NCI-H345 (cell line): ENCODE measurements at regions not wholly inside any gene's neighbourhood (a gene's known extent, or its start where the extent isn't known, plus 50 kb on each side); places are given as distances from the start of the nearest gene placed in this dataset.

ENCODE experiments used
- DNase-seq: peaks from one replicate; lab custom pipeline; 2025; lab: John Stamatoyannopoulos, UW

DNA sequence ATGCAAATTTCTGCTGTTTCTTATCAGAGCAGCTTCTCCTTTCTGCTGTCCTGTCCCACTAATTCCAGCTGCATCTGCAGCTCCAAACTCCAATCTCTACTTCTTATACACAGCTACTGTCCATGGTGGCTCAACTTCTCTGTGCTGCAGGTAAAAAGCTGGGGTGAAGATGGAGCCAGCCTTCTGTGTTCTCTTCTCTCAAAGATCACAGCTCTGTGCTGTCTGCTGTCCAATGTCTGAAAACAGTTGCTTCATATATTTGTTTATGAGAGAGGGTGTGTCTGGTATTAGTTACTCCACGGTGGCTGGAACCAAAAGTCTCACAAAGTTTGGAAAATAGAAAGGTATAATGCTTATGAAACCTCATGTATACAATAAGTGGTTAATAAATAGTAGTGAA is 445.8 kb upstream of the TBX3 start:
- DNase-seq = no peak

DNA sequence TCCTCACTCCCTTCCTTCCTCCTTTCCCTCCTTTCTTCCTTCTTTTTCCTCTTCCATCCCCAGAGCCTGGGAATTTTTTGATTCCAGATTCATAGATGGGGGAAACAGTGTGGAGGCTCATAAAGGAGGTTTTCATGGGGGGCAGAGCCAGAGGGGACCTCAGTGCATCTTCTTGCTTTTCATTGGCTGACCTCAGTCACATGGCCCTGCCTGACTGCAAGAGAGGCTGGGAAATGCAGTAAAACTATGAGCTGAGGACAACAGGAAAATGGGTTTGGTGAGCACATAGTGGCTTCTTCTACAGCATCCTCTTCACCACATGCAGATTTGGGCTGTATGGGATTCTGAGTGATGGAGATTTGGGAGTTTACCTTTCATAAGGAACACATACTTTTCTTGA is 437.1 kb upstream of the TBX3 start:
- no peak for DNase-seq

DNA sequence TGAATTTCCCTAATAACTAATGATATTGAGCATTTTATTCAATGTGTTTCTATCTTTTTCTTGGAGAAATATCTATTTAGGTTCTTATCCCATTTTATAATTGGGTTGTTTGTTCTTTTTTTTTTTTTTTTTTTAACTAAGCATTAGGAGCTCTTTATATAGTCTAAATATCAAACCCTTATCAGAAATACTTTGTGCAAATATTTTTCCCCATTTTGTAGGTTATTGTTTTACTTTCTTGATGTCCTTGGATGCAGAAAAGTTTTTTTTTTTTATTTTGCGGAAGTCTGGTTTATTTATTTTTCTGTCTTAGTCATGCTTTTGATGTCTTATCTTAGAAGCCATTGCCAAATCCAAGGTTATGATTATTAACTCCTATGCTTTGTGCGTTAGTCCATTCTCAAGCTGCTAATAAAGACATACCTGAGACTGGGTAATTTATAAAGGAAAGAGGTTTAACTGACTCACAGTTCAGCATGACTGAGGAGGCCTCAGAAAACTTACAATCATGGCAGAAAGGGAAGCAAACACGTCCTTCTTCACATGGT is 434.3 kb upstream of the TBX3 start:
- DNase-seq = no peak

DNA sequence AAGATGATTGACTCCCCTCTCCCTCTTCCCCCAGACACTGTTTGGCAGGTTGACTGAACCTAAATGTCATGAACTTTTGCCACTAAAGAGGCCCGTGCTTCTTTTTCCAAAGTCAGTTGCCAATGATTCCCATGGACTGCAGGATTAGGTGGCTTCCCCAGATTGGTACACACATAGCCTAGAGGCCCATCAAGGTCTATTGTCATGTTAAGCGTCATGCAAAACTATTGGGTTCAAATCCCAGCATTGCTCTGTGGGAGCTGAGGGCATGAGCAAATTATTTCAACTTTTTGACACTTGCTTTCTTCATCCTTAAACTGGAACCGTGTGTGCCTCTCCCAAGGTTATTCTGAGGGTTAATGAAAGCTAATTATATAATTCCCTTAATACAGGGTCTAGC is 430.2 kb upstream of the TBX3 start:
- no peak for DNase-seq

DNA sequence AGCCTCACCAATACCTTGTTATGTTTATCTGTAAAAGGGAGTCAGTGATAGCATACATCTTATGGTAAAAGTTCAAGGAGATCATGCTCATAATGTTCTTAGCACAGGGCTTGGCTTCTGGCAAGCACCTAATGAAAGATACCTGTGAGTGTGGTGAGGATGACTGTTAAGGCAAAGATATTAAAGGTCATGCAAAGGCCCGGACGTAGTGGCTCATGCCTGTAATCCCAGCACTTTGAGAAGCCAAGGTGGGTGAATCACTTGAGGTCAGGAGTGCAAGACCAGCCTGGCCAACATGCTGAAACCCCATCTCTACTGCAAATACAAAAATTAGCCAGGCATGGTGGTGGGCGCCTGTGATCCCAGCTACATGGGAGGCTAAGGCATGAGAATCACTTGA is 425.9 kb upstream of the TBX3 start:
- DNase-seq = no peak

DNA sequence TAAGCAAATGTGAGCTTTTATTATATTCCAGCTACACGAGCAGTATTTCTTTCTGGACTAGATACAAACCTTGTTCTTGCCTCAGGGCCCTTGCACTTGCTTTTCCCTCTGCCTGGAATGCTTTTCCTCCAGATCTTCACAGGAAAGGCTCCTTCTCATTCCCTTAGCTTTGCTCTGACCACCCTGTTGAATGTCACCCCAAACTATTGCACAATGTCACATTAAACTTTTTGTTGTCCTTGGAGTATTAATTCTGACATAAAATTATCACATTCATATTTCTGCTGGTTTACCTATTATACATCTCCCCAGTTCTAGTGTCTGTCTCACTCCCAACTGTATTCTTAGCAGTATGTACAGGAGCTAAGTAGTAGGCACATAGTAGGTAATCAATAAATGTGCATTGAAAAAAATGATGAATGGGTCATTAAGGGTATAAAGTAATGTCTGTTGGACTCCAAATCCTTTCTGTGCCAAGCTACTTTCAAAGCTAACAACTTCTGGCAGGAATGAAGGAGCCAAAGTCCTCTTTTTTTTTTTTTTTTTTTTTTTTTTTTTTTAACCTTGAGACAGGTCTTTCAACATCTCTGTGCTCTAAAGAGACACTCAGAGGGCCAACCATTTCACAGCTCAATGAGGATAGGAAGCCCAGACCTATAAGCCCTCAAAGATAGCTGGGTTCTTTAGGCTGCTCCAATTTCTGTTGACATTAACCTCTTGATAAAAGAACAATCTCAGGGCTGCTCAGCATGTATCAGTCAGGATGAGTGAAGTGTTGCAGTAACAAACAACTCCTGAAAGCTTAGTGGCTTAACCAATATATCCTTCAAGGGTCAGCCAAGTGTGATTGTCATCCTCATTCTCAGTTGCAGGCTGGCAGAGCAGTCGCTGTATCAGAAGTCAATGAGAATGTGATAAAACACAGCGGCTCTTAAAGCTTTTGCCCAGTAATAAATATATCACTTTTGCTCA is 424.4 kb upstream of the TBX3 start:
- DNase-seq = no peak

DNA sequence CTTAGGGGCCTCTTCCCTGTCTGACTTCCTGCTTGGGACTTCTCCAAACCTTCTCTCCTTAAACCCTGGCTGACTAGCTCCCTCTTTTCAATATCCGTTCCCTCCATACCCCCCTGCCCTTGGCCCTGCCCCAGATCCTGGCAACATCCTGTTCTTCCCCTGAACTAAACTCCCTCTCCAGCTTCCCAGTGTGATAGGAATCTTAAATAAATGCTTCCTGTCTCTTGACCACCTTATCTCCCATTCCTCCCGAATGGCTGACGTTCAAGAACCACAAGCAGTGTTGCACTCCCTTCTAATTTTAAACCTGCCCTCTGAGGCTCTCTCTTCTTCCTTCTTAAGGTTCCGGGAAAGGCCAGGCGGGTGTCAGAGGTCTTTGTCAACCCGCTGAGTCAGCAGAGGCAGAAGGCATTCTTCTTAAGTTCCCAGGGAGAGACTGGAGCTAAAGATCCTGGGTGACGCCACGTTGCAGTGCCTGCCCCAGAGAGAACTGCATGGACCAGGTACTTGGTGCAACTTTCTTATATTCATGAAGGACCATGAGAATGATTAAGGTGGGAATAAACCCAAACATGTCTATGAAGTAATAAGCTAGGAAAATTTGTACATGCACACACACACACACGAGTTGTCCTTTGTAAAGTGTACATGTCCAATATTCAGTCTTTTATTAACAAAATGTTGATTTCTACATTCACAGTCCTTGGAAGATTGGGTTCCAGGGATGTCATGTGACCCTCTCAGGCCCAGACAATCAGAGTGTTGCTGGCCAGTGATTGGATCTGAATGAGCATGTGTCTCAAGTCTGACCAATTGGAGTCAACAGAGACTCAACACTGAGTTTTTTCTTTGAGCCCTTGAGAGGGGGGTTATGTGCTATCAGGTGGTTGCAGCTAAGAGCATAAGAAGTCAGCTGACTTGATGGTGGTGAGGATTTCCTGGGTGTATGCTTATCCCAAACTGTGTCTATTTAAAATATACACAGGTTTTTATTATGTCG is 420.2 kb upstream of the TBX3 start:
- no peak for DNase-seq

DNA sequence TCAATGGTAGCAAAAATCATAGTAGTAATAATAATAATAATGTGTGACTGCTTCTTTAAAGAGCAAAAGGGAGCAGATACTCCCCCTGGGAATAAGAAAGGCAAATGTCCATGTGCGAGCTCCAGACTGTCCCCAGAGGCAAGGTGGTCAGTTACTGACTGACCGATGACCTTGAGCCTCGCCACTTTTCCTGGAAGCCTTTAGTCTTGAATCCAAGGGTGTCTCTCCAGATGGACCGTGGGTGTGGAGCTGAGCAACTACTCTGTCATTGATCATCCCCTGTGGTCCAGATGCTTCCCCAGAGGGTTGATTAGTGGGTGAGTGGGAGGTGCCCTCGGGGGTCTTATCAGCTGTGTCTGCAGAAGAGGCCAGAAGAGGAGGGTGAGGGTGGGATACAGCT is 418.5 kb upstream of the TBX3 start:
- DNase-seq = no peak

DNA sequence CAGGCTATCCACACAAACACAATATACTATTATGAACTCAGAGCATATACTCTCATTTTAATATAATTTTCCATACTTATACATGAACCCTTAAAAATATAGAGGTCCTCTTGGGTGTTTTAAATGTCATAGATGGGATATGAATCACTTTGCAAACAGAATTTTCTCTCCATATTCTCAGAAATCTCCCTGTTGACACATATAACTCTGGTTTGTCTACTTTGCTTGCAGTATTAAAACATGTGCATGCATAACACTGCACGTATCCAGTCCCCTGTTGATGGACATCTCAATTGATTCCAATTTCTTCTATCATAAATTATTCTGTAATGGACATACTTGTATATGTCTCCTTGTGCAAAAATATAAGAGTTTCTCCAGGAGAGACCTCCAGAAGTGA is 417.5 kb upstream of the TBX3 start:
- no peak for DNase-seq

DNA sequence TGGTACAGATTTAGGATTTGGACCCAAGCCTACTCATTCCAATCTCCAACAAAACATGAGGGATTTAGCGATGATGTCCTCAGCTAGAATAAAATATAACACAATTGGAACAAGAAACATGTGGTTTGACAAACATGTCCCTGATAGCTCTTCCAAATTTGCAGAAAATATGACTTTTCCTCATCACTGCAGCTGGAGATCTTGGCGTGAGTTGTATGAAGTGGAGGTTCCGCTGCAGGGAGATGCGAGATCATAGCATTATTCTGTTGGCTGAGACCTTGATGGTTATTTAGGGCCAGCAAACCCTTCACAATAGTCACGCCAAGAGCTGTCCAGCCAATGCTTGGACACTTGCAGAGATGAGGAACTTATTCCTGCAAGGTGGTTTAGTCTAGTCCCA is 413.4 kb upstream of the TBX3 start:
- DNase-seq = no peak

DNA sequence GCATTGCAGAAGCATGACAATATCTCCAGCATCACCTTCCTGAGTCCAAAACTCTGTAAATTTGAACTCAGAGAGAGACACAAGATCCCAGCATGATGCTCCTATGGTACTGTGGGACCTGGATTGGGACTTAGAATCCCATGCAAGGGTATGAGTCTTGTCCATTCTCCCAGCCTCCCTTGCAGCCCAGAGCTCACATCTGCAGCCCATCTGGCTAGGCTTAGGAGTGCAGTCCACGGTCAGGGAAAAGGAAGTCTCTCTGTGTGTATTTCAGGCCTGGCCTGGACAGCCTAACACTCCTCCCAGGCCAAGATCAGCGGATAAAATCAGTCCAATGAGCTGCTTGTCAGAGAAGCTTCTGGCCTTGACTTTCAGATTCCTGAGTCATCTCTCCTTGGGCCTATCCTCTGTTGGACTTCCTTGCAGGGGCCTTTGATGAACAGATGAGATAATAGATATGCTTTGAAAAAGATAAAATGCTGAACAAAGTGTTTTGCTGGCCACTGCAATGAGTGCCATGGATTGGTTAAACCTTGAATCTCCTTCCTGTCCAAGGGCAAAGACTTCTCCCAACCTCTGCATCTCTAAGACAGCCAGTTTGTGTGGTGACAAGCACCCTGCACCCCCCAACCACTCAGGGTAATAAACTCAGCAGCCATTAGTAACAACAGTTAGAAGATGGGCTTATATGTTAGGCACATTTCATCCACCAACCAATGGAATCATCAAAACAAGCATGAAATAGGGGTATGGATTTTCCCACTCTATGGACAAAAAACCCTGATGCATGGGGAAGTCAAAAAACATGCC is 412.8 kb upstream of the TBX3 start:
- no peak for DNase-seq

DNA sequence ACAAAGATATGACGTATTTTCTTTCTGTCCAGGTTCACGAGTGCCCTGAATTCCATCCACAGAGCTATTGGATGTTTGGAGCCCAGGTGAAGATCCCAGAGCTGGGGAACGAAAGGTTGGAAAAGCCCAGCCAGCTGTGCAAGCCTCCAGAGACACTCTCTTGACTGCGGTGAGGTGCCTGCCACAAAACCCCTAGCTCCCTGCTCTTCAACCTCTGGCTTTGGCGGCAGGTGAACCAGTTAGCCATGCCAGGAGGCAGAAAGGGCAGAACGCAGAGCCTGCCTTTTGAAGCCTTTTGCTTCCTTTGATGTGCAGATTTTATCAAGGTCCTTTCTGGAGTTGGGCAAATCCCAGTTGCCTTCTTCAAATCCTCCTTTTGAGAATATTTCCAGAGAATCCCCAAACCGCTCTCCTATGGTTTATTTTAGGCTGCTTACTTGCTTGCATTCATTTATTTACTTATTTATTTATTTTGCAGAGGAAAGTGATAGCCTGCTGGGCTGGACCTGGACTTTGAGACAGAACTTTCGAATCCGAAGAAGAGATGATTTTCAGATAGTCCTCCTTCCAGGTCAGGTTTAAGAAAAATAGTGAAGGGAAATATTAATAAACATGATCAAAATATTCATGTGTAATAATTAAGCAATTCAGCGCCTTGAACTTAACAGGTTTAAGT is 411.2 kb upstream of the TBX3 start:
- DNase-seq = no peak

DNA sequence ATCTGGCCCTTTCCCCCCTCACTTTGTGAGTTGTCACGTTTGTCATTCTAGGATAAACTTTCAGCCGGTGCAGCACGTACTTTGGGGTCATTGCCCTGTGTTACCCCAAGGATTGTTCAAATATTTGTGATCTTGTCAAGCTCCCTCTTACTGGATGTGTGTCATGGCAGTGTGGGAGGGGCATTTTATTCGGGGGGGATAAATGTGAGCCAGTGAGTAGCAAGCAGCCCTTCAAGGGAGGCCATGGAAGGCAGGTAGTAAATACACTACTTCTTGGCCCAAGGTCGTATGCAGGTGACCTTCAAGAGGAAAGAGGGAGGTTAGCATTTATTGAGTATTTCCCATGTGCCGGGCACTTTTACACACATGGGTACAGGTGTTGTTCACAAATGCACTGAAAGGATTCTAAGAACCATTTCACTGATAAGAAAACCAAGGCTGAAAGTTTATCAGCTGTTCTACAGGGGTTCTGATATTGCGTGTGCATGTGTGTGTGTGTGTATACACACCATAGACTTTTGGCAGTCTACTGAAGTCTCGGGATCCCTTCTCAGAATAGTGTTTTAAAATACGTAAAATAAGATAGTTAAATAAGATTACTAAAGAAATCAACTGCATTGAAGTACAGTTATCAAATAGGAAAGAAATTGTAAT is 410.3 kb upstream of the TBX3 start:
- no peak for DNase-seq

DNA sequence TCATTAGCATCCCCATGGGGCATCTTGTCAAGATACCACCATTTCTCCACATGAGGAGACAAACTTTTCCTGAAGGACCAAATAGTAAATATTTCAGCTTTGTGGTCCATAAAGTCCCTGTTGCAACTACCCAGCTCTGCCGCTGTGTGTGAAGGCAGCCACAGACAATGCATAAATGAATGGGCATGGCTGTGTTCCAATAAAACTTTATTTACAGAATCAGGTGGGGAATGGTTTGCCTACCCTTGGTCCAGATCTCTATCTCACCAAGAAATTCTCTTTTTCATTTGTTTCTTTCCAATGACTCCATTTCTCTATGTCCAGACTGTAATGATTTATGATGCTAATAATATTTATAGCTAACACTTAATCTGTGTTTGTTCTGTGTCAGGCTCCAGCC is 409.3 kb upstream of the TBX3 start:
- no peak for DNase-seq

DNA sequence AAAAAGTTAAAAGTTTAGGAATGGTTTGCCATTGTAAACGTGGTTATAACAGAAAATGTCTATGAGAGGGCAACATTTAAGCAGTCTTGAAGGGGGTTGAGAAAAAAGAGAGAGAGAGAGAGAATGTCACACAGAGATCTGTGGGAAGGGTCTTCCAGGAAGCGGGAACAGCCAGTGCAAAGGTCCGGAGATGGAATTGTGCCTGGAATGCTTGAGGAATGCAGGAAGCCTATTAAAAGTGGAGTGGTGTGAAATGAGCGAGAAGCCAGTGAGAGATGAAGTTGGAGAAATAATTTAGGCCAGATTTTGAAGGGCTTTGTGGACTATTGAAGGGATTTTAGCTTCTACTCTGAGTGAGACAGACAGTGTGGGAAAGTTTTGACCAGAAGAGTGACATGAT is 406.8 kb upstream of the TBX3 start:
- DNase-seq = no peak

DNA sequence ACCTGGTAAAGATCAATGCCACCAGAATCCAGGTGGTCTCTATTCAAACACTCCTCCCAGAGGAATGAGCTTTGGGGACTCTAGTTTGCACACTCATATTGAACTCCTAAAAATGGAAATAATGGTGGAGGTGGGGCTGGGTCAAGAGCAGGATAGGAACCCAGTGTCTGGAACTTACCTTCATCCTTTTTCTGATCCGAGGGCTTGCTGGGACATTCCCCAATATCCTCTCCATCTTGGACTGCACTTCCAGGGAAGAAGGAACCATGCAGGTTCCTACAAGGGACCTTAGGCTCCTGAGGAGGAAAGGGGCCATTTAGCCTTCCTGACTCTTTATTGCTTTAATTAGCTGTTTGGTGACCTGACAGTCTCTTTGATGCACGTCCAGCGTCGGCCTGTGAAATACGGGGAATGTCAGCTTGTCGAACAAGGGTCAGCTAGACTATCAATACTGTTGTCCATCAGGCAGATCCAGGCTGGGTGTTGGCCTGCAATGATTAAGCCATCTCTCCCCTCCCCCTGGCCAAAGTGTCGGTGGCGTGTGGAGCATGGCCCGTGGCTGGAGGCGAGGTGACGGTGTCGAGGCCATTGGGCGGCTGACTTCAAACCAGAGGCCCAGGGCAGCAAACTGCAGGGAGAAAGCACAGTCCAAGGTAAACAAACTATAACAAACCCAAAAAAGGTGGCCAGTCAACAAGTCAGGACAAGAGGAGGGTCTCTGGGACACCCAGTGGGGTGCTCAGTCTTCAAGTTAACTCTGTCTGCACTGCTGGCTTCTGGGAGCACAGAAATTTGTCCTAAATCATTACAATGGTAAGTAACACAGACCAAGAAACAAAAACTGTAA is 405.2 kb upstream of the TBX3 start:
- DNase-seq = no peak

DNA sequence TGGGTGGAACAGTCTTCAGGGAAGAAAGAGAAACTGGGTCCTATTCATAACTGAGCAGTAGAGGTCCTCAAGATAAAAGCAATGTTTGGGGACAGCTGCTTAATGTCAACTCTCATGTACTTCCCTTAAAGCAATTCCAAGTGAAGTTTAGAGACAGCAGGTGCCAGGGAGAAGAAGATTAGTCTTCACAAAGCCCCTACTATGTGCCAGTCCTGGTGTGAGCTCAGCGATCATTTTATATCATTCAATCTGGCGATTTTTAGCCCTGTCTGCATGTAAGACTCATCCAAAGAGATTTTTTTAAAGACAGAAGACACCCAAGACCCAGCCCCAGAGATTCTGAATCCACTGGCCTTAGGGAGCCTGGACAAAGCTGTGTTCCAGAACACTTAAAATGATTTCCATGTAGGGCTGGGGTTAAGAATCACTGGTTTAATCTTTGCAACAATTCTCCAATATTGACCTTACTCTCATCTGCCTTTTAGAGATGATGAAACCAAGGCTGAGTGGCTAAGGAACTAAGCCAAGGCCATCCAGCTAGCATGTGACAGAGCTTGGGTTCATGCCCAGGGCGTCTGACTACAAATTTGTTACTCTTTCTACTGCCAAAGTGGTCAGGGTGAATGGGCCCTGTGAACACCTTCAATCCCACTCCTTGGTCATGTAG is 404.5 kb upstream of the TBX3 start:
- no peak for DNase-seq

DNA sequence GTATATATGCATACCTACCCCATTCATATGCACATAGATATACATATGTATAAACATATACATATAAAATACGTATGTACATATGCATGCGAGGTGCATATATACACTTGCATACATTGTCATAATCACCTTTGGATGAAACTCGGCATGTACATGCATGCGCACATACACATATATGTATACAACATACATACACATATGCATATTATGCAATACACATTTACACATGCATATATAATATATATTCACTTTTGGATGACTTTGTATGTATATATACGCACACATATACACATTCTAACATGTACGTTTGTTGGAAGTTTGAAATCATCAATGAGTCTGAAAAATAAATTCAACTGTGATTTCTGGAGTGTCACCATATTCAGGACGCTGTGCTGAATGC is 401.6 kb upstream of the TBX3 start:
- no peak for DNase-seq

DNA sequence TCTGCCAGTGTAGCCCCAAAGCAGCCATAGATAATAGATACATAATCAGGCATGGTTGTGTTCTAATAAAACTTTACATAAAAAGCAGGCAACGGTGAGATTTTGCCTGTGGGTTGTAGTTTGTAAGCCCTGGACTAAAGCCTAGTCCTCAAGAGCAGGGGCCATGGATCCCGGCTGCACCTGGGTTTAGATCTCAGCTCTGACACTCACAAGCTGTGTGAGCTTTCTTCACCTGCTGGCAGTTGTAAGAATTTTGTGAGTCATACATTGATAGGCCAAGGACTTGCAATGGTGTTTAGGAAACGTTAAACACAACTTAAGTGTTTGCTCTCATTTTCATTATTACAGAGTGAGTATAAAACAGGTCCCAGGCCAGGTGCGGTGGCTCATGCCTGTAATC is 395.8 kb upstream of the TBX3 start:
- no peak for DNase-seq
